IMR-90 (cell line): ENCODE measurements at regions not wholly inside any gene's neighbourhood (a gene's known extent, or its start where the extent isn't known, plus 50 kb on each side); places are given as distances from the start of the nearest gene placed in this dataset.

Source experiments
- ATAC-seq: fragments of 200-7000 bp; cut with Tn5 transposase; 2 replicates; pipeline ENCODE4 v1.9.1; 2020; ENCODE audit warnings: low read depth, mild to moderate bottlenecking, moderate library complexity
- BruUV-seq: library from RNA; stranded (reverse); fragments of 400-500 nt; replicated peaks from 2 replicates; lab custom pipeline; 2021; lab: Mats Ljungman, UMichigan
- CTCF ChIA-PET: fragments of 300-600 bp; formaldehyde crosslinking; extraction: SDS; loops from one replicate; lab custom pipeline; 2021; ENCODE audit warnings: antibody characterized with exemption; lab: Yijun Ruan, JAX
- POLR2A ChIA-PET: fragments of 300-600 bp; sonication (Branson Sonifier 250); formaldehyde crosslinking; loops from one replicate; lab custom pipeline; 2022; ENCODE audit warnings: antibody characterized with exemption; ENCODE audit not compliant: unreplicated experiment; lab: Charles Lee
- DNase-seq: peaks from one replicate; pipeline ENCODE4 v3.0.0; 2013
- H2AFZ ChIP-seq: replicated peaks from 2 replicates; pipeline ENCODE3; 2013; ENCODE audit warnings: low read length, mild to moderate bottlenecking; ENCODE audit not compliant: poor library complexity
- H2AK5ac ChIP-seq: 2 replicates; pipeline ENCODE4 v1.6.1; 2013; ENCODE audit warnings: low read depth, low read length, inconsistent platforms
- H2AK9ac ChIP-seq: replicated peaks from 2 replicates; pipeline ENCODE3; 2013; ENCODE audit warnings: mild to moderate bottlenecking, low read depth, low read length, moderate library complexity; ENCODE audit not compliant: poor library complexity
- H2BK120ac ChIP-seq: 2 replicates; pipeline ENCODE4 v1.6.1; 2013; ENCODE audit warnings: low read depth, low read length, inconsistent platforms
- H2BK15ac ChIP-seq: 3 replicates; pipeline ENCODE4 v1.6.1; 2013; ENCODE audit warnings: low read depth, low read length, inconsistent platforms
- H2BK20ac ChIP-seq: 2 replicates; pipeline ENCODE4 v1.6.1; 2013; ENCODE audit warnings: low read depth, mild to moderate bottlenecking, inconsistent platforms, low read length, moderate library complexity
- H2BK5ac ChIP-seq: 2 replicates; pipeline ENCODE4 v1.6.1; 2013; ENCODE audit warnings: mild to moderate bottlenecking, low read depth, low read length, inconsistent platforms; ENCODE audit not compliant: poor library complexity, severe bottlenecking
- H3K14ac ChIP-seq: replicated peaks from 2 replicates; pipeline ENCODE4 v1.6.1; 2013; ENCODE audit warnings: low read depth, low read length, inconsistent platforms
- H3K18ac ChIP-seq: 2 replicates; pipeline ENCODE4 v1.6.1; 2013; ENCODE audit warnings: low read depth, low read length, control low read depth
- H3K23ac ChIP-seq: 2 replicates; pipeline ENCODE4 v1.6.1; 2013; ENCODE audit warnings: low read depth, low read length, inconsistent platforms
- H3K27ac ChIP-seq: 2 replicates; pipeline ENCODE4 v1.5.1; 2013; ENCODE audit warnings: mild to moderate bottlenecking, control low read depth, low read length; ENCODE audit not compliant: insufficient read depth
- H3K27me3 ChIP-seq: 2 replicates; pipeline ENCODE4 v1.6.1; 2013; ENCODE audit warnings: low read length; ENCODE audit not compliant: control insufficient read depth, insufficient read depth
- H3K36me3 ChIP-seq: 2 replicates; pipeline ENCODE4 v1.6.1; 2013; ENCODE audit warnings: low read length, mixed read lengths; ENCODE audit not compliant: control insufficient read depth, insufficient read depth
- H3K4ac ChIP-seq: 2 replicates; pipeline ENCODE4 v1.6.1; 2013; ENCODE audit warnings: low read depth, low read length, inconsistent platforms
- H3K4me1 ChIP-seq: 2 replicates; pipeline ENCODE4 v1.6.1; 2013; ENCODE audit warnings: low read length, mixed read lengths; ENCODE audit not compliant: control insufficient read depth, insufficient read depth
- H3K4me2 ChIP-seq: 2 replicates; pipeline ENCODE4 v1.6.1; 2013; ENCODE audit warnings: low read depth, mild to moderate bottlenecking, control low read depth, low read length, moderate library complexity
- H3K4me3 ChIP-seq: 2 replicates; pipeline ENCODE4 v1.5.1; 2013; ENCODE audit warnings: low read depth, mild to moderate bottlenecking, control low read depth, low read length, moderate library complexity; ENCODE audit not compliant: insufficient read depth
- H3K56ac ChIP-seq: 2 replicates; pipeline ENCODE4 v1.6.1; 2013; ENCODE audit warnings: low read length, inconsistent platforms; ENCODE audit not compliant: insufficient read depth; ENCODE audit errors: extremely low read depth
- H3K79me1 ChIP-seq, 2 experiments: 2 replicates each; pipeline ENCODE4 v1.6.1; 2013; ENCODE audit warnings: low read length in 2 of 2, inconsistent platforms in 1 of 2, low read depth in 1 of 2
- H3K9ac ChIP-seq: 2 replicates; pipeline ENCODE4 v1.6.1; 2013; ENCODE audit warnings: low read depth, low read length, control low read depth
- H3K9me1 ChIP-seq: 2 replicates; pipeline ENCODE4 v1.6.1; 2013; ENCODE audit warnings: low read length, inconsistent platforms; ENCODE audit not compliant: insufficient read depth
- H3K9me3 ChIP-seq: 2 replicates; pipeline ENCODE4 v1.6.1; 2013; ENCODE audit warnings: low read length; ENCODE audit not compliant: control insufficient read depth, insufficient read depth
- H4K20me1 ChIP-seq: 2 replicates; pipeline ENCODE4 v1.6.1; 2013; ENCODE audit warnings: low read length, inconsistent platforms; ENCODE audit not compliant: insufficient read depth
- H4K5ac ChIP-seq: 2 replicates; pipeline ENCODE4 v1.6.1; 2013; ENCODE audit warnings: mild to moderate bottlenecking, low read depth, low read length, control low read depth
- H4K8ac ChIP-seq, 2 experiments: 2 replicates each; pipeline ENCODE4 v1.6.1; 2013; ENCODE audit warnings: low read depth in 2 of 2, low read length in 2 of 2, control low read depth in 1 of 2, inconsistent platforms in 1 of 2
- H4K91ac ChIP-seq: 2 replicates; pipeline ENCODE4 v1.6.1; 2013; ENCODE audit warnings: low read depth, low read length, inconsistent platforms; ENCODE audit not compliant: insufficient read depth
- CEBPB ChIP-seq: IDR thresholded peaks from 2 replicates; pipeline ENCODE4 v1.6.1; 2012; ENCODE audit warnings: low read depth, low read length, improper control_type of control experiment
- MAFK ChIP-seq: IDR thresholded peaks from 2 replicates; pipeline ENCODE4 v1.6.1; 2012; ENCODE audit warnings: low read depth, low read length, improper control_type of control experiment
- RFX5 ChIP-seq: IDR thresholded peaks from 2 replicates; pipeline ENCODE4 v1.8.0; 2012; ENCODE audit warnings: low read depth, mild to moderate bottlenecking, low read length, moderate library complexity
- SMC3 ChIP-seq: fragments of 150-350 bp; IDR thresholded peaks from 2 replicates; pipeline ENCODE4 v1.6.1; 2016; ENCODE audit warnings: low read depth, mild to moderate bottlenecking, antibody characterized with exemption, low read length, moderate library complexity
- WGBS, 2 experiments: methylation state at CpG; one replicate each; pipeline versions ENCODE4 v1.1.5 to v1.1.7; 2013; ENCODE audit warnings: missing lambda C conversion rate in 2 of 2; ENCODE audit not compliant: insufficient read length in 1 of 2; ENCODE audit errors: extremely low coverage in 2 of 2; 5-methylcytosine and 5-hydroxymethylcytosine counted together
- dilution Hi-C: fragments of 300-500 bp; cut with HindIII; formaldehyde crosslinking; loops from one replicate; pipeline ENCODE4 v1.14.3; 2018; ENCODE audit warnings: low sequenced_read_pairs; ENCODE audit not compliant: unreplicated experiment
- in situ Hi-C: fragments of 300-500 bp; cut with MboI; formaldehyde crosslinking; loops from 3 replicates; pipeline ENCODE4 v1.14.3; 2019; ENCODE audit warnings: low sequenced_read_pairs, inconsistent platforms, mixed read lengths
- intact Hi-C: fragments of 100-400 bp; cut with micrococcal nuclease; formaldehyde crosslinking; loops from 2 replicates; pipeline ENCODE4 v1.10.0; 2022
- TF ChIP-seq, protein P1 (sequence below): conservative IDR thresholded peaks from 2 replicates; pipeline ENCODE4 v1.5.1; 2012; ENCODE audit warnings: mild to moderate bottlenecking, low read depth, low read length, improper control_type of control experiment

DNA sequence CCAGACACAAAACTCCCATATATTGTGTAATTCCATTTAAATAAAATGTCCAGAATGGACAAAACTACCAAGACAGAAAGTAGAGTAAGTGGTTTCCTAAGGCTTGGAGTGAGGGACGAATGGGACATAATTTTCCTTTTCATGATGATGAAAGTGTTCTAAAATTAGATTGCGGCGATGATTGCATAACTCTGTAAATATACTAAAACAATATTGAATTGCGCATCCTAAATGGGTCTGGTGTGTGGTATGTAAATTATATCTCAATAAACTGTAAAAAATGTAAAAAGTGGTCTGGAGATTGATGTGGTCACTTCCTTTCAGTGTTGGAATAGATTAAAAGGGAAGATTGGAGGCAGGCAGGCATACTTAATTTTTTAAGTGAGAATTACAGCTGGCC lies 105.9 kb upstream of the KCNAB1 start:
- intact Hi-C loops = no loop called here
- in situ Hi-C loops = no loop called here

More for the DNA sequence above, 105.9 kb upstream of the KCNAB1 start:
- no peak overlapping the region for H3K9ac ChIP-seq
- H3K23ac ChIP-seq = no peak overlapping the region
- H2BK20ac ChIP-seq = no peak overlapping the region
- no peak overlapping the region for H4K91ac ChIP-seq
- no peak overlapping the region for H3K56ac ChIP-seq
- dilution Hi-C loops = no loop called here
- BruUV-seq = no TSS peak
- H3K27me3 ChIP-seq = no peaks in the 10 kb centered on the region
- H3K4me1 ChIP-seq = no peaks in the 10 kb centered on the region
- H3K18ac ChIP-seq = no peak overlapping the region
- H2AK9ac ChIP-seq = no peak overlapping the region
- H2AFZ ChIP-seq = no peak overlapping the region
- H2AK5ac ChIP-seq = no peak overlapping the region
- H3K4me2 ChIP-seq = no peak overlapping the region
- H3K9me1 ChIP-seq = no peaks in the 10 kb centered on the region
- H2BK5ac ChIP-seq = no peak overlapping the region
- no peak for DNase-seq
- no peak for ATAC-seq
- no peaks in the 10 kb centered on the region for H4K20me1 ChIP-seq
- H3K36me3 ChIP-seq = no peaks in the 10 kb centered on the region
- H4K8ac ChIP-seq = no peak overlapping the region
- WGBS, 2 experiments = no CpG with 5 or more reads among the region's 4 CpGs
- TF ChIP-seq RFX5 = no peak
- no peak for TF ChIP-seq CEBPB
- TF ChIP-seq, protein P1, sequence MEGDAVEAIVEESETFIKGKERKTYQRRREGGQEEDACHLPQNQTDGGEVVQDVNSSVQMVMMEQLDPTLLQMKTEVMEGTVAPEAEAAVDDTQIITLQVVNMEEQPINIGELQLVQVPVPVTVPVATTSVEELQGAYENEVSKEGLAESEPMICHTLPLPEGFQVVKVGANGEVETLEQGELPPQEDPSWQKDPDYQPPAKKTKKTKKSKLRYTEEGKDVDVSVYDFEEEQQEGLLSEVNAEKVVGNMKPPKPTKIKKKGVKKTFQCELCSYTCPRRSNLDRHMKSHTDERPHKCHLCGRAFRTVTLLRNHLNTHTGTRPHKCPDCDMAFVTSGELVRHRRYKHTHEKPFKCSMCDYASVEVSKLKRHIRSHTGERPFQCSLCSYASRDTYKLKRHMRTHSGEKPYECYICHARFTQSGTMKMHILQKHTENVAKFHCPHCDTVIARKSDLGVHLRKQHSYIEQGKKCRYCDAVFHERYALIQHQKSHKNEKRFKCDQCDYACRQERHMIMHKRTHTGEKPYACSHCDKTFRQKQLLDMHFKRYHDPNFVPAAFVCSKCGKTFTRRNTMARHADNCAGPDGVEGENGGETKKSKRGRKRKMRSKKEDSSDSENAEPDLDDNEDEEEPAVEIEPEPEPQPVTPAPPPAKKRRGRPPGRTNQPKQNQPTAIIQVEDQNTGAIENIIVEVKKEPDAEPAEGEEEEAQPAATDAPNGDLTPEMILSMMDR = no peak
- TF ChIP-seq SMC3 = no peak
- no peak for TF ChIP-seq MAFK
- no peaks in the 10 kb centered on the region for H3K9me3 ChIP-seq
- POLR2A ChIA-PET = no interaction called here
- no peak overlapping the region for H3K14ac ChIP-seq
- H3K27ac ChIP-seq = no peak overlapping the region
- H3K4me3 ChIP-seq = no peak overlapping the region
- no peak overlapping the region for H4K5ac ChIP-seq
- H2BK15ac ChIP-seq = no peak overlapping the region
- CTCF ChIA-PET = no interaction called here
- no peaks in the 10 kb centered on the region for H3K79me1 ChIP-seq
- no peak overlapping the region for H2BK120ac ChIP-seq
- no peak overlapping the region for H3K4ac ChIP-seq
